DMS153 (cell line): ENCODE measurements at regions not wholly inside any gene's neighbourhood (a gene's known extent, or its start where the extent isn't known, plus 50 kb on each side); places are given as distances from the start of the nearest gene placed in this dataset.
"Not testable (repeated sequence)": the region's sequence is repeated elsewhere in the genome, so short reads cannot be mapped to it uniquely, and the experiment has no call there.

Experiments
- DNase-seq: peaks from one replicate; lab custom pipeline; 2025; lab: John Stamatoyannopoulos, UW

DNA sequence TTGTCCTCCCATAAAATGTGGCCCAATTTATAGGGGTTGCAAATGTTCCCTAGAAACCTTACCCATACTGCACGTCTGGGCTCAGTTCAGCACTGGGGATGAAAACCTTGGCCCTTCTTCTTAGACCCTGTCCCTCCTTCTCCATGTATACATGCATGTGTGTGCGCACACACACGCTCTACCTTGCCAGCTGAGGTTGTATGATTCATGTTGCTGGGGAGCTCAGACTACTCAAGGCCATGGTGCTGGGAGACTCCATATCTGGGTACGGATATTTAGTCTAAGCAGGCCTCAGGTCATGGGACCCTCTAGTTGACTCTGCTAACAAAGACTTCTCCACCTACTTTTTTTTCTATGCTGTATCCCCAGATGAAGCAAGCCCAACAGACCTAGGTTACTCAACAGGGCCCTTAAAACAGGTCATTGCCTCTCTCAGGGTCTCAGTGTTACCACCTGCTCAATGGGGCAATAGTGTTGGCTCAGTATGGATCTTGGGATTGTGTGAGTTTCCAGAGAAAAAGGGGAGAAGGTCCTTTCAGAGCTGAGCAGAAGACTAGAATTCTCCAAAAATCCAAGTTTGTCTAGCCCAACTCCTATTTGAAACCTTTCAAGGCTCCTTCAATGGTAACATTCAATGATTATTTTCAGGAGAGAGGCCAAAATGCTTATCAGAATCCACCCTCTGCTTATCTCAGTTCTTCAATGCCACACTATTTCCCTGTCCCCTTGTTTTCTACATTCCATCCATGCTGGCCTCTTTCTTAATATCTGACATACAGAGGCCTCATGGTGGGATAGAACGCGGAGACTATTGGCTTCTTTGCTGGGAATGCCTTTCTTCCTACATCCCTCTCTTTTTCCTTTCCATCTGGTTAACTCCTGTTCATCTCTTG is 123.6 kb upstream of the PITX1 start:
- no peak for DNase-seq

DNA sequence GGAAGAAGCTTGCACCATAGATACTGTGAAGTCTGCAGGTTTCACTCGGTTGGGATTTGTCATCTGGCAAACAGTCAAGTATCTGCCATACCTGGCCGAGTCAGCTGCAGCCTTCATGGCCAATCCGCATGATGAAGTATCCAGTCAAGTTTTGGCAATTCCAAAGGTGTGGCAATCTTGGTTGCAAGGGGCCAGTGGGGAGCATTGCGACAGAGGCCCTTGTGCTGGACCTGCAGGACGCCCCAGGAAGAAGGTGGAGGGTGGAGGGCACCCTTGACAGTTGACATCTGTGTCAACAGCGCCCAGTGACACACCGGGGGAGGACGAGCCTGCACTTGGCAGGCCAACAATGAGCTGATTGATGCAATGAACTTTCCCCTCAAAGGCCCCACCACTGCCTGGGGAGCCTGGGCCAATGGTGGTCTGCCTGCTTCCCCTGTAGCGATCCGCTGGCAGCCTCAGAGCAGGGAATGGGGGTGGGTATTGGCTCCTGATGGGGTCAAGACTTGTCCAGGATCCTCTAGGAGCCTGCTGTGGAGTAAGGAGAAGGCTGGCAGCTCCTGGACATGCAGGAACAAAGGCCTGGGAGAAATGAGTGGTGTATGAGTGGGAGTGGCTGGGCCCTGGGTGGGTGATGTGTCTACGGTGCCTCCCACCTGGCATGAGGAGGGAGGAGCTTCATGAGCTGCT is 122.8 kb upstream of the PITX1 start:
- DNase-seq, result no peak

DNA sequence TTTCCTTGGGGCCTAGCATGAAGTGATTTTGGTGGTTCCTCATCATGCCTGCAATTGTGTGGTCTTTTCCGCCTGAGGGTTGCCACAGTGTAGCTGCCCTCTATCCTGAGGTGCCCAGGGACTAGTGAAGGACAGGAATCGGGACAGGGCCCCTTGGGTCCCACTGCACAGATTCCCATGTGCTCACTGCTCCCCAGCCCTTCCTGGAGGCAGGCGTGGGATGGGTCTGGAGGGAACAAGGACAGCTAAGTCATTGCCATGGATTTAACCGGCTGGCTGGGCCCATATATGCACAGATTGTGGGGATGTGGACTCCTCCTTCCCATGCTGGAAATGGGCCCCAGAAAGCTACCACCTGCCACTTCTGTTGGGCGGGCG is 122.3 kb upstream of the PITX1 start:
- no peak for DNase-seq

DNA sequence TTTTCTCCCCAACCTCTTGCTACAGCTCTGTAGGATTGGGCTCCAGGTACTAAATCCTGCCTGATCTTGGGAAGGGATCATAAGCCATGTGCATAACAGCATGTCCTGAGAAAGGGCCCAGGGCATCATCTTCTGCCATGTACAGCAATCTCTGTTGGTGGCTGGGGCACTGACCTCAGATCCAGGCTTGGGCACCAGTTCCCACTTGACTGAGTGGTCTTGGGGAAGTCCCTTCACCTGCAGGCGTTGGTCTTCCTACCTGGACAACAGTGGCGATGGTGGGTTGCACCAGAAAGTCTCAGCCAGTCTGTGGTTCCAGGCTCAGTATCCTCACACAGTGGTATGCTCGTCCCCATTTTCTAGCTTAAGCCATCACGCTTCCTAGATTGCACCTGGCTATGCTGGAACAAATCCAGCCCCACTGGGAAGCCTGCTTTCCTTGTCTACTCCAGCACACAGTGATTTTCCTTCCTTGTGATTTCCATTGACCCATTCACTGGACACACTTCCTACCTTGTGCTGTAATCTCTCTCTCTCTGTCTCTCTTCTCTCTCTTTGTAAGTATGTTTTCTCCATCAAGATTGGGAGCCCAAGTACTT is 121.7 kb upstream of the PITX1 start:
- peak; percentile 28 for DNase-seq

DNA sequence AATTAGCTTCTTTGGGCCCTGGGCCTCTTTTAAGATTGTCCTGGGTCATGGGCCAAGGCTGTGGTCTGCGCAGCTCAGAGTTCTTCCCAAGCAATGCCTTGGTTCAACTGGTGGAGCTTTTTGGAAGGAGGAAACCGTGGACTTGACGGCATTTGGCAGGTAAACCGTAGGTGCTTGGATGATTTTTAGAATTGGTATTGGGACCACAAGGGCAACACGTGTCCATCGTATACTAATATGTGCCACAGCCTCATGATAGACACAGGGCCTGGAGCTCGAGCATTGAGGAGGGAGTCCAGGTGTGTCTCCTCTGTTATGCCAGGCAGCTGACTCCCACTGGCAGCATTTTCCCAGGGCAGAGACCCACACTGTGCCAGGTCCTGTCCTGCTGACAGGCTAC is 120.9 kb upstream of the PITX1 start:
- no peak for DNase-seq

DNA sequence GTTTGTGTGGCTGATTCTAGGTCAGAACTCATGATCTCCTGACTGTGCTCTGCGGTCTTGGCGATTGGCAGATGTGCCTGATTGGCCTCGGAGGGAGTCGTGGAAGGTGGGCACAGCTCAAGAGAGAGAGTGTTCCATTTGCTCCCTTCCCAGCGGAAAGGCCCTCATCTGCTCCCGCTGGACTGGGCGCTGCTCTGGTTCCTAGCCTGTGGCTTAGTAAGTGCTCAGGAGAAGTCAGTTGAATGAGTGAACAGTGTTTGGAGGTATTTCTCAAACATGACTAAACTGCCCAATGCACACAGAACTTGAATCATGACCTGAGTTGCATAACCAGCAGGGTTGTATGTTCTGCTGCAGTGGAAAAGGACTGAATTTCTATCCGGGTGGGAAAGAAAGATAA is 120.2 kb upstream of the PITX1 start:
- DNase-seq, result no peak

DNA sequence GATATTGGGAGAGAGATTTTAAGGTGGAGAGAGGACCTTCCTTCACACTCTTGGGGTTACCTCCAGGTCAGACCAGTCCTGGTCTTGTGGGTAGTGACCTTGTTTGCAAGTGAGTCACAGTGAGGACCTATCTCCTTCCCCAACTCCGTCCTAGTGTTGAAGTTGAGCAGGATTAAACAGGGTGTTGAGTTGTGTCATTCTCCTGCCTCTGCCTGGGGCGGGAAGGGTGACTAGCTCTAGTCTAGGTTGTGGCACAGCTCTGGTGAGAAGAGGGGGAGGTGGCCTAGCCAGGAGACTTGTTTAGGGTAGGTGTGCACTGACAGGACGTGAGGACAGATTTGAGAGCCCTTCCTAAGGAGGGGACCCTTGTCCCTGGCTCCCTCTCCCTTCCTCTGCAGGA is 119.6 kb upstream of the PITX1 start:
- DNase-seq, result no peak

DNA sequence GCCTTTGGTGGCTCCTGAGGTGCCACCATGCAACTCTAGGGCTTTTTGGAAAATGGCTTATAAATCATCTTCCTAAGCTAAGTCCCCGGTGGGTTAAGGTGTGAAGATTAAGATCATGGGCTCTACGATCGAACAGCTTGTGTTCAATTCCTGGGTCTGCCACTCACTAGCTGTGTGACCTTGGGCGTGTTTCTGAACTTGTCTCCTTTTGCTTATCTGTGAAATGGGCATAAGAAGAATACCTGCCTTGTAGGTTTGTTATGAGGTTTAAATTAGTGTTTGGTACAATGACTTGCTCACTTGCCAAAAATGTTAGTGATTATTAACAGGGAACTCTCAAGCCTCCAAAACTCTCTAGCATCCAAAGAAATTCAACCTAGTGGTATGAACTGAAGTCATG is 119.2 kb upstream of the PITX1 start:
- DNase-seq, result no peak

DNA sequence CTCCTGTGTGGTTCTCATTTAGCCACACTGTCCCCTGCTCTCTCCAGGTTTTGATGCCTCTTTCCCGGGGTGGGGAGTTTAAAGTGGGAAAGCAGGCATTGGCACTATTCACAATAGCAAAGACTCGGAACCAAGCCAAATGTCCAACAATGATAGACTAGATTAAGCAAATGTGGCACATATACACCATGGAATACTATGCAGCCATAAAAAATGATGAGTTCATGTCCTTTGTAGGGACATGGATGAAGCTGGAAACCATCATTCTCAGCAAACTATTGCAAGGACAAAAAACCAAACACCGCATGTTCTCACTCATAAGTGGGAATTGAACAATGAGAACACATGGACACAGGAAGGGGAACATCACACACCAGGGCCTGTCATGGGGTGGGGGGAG is 117.6 kb upstream of the PITX1 start:
- DNase-seq, result not testable (repeated sequence)

DNA sequence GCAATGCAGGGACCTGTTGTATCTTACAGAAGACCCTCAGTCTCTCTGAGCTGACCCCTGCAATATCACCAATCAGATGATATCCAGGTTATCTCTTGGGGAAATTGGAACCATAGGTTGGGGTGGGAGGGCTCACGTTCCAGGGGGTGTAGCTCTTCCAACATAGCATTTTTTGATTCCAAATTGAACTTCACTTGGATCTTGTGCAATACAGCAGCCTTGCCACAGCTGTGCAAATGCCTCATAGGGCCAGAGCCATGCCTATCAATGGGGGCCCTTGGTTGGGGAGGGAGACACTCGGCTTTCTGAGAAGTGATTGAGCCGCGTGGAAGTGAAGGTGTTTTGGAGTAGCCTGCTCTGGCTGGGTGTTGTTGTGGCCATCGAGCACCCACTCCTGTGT is 117.2 kb upstream of the PITX1 start:
- no peak for DNase-seq

DNA sequence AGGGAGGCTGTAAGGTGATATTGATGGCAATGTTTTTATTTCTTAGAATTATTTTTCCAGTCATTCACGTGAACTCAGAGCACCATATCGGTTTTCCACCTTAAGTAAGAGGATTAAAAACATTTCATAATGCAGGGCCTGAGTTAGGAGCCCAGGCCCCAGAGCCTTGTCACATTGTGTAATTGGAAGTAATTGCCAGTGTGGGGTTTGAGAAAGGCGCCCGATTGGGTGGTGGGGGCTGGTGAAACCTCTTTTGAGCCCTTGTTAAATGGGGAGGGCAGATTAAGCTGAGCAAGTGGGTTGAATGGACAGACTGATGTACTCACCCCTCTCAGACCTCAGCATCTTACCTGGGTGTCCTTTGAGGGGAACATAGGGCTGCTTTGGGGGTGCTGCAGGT is 116.7 kb upstream of the PITX1 start:
- no peak for DNase-seq

DNA sequence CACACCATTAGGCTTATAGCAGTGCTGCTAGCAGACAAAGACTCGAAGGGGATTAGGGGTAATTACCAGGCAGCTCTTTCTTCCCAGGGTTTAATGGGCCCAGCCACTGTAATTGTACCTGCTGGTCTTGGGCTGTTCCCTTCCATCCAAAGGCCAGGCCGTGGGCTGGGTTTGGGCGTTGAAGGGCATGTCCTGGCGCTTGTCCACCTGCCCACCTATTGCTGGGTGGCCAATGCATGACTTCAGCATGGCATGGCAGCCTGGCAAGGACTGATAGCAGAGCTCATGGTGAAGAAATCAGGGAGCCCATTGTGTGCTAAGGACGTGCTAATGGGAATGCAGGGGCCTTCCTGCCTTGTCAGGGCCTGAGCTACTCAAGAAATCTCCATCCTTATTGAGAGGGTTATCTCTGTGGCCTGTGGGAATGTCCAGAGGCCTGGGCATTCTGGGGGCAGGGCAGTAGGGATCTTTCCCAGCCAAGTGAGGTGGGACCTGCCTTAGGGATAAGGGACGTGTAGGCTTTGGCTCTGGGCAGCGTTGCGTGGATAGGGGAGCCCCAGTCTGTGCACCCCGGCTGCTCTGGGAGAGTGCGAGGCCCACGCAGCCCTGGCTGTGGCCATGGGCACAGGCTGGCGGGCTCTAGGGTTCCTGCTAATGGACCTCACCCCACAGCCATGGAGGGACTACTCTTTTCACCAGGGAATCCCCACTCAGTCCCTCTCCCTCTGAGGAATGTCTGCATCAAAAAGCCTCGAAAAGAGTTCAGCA is 116.1 kb upstream of the PITX1 start:
- no peak for DNase-seq

DNA sequence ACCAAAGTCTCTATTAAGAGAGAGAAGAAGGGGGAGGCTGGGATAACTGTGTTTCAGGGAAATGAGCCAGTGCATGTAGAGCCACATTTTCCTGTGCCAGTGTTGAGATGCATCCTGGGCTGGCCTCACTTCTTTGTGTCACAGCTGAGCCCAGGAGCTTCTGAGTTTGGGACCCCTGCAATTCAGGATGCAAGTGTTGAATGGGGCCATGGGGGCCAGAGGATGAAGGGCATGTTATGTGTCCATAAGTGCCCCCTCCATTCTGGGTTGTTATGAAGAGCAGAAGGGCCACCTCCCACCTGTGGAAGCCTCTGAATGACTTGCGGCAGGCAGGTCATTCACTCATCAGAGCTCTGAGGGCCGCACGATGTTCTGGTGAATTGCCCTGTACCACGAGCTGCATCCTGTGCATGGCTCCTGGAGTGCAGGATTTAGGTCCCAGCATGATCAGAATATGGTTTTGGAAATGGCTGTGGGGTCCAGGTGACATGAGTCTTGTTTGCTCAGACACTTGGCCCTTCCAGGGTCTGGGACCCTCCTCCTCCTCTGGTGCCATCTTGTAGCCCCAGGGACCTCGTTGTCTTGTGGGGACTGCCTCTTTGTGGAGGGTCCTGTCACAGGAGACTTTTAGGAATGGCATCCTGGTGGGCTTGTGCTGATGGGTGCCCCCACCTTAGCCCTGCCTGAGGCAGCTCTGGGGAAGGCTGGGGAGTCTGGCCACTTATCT is 115.4 kb upstream of the PITX1 start:
- no peak for DNase-seq

DNA sequence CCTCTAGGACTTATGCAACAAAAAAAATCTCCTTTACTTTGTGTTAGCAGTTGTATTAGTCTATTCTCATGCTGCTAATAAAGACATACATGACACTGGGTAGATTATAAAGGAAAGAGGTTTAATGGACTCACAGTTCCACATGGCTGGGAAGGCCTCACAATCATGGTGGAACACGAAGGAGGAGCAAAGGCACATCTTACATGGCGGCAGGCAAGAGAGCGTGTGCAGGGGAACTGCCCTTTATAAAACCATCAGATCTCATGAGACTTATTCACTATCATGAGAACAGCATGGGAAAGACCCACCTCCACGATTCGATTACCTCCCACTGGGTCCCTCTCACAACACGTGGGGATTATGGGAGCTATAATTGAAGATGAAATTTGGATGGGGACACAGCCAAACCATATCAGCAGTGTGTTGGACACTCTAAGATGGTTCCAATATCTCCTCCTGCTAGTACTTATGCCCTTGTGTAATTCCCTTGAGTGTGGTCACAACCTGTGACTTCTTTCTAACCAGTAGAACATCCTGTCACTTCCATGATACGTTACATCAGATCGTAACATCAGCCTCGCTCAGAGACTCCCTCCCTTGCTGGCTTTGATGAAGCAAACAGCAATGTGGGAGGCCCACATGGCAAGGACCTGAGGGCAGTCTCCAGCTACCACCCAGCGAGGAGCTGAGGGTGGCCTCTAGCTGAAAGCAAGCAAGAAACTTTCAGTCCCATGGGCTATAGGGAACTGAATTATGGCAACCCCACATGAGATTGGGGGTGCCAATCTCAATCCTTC is 113.5 kb upstream of the PITX1 start:
- no peak for DNase-seq

DNA sequence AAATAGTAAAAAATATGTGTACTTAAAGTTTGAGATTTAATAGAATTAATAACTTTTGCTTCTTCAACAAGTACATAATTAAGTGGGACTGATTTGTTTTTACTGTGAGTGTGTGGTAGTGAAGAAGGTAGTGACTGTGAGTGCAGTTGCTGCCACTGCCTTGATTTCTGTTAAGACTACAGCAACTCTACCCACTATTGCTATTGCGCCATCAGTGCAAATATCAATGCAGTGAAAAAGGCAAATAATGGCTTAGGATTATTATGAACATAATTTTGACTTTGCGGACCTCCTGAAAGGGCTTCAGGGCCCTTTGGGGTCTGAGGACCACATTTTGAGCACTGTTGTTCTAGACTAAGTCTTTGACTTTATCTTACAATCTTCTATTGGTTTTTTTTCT is 112.0 kb upstream of the PITX1 start:
- DNase-seq, result no peak

DNA sequence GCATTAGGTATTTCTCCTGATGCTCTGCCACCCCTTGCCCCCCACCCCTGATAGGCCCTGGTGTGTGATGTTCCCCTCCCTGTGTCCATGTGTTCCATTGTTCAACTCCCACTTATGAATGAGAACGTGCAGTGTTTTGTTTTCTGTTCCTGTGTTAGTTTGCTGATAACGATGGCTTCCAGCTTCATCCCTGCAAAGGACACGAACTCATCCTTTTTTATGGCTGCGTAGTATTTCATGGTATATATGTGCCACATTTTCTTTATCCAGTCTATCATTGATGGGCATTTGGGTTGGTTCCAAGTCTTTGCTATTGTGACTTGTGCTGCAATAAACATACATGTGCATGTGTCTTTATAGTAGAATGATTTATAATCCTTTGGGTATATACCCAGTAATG is 109.7 kb upstream of the PITX1 start:
- not testable (repeated sequence) for DNase-seq

DNA sequence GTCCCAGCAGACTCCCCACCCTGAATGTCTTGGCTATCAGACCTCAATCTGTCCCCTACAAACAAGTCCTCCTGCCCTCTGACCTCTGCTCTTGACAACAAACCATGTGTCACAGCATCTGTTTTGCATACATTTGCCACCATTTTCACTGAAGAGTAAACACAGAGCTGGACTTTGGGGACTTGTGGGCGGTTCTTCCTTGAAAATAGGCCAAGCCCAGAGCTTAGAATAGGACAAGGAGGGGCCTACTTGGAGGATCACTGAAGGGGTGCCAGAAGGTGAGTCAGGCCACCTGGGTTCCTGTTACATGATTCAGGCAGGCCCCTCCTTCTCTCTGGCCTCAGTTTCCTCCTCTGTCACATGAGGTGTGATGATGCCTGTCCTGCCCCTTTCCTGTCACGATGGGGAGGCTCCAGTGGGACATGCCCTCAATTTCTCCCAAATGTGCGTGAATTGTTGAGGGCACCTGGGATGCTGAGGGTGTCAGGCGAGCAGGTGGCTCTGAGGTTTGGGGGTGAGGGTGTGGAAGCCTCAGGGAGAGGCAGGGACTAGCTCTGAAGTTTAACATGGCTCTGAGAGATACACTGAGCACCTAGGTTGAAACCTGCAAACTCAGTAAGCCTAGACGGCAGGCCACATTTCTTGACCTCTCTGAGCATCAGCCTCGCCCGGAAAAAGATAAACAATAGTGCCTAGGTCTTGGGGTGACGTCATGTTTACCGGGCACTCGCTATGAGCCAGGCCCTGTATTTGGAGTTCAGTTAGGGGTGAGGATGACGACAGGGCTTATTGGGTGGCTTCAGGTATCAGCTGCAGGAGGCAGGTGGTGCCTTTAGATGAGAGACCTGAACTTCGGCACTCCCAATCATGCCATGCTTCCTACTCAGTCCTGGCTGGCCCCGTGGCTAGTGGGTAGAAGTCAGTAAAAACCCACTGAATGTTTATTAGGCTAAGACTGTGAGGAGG is 107.6 kb upstream of the PITX1 start:
- DNase-seq, result peak; percentile 62

DNA sequence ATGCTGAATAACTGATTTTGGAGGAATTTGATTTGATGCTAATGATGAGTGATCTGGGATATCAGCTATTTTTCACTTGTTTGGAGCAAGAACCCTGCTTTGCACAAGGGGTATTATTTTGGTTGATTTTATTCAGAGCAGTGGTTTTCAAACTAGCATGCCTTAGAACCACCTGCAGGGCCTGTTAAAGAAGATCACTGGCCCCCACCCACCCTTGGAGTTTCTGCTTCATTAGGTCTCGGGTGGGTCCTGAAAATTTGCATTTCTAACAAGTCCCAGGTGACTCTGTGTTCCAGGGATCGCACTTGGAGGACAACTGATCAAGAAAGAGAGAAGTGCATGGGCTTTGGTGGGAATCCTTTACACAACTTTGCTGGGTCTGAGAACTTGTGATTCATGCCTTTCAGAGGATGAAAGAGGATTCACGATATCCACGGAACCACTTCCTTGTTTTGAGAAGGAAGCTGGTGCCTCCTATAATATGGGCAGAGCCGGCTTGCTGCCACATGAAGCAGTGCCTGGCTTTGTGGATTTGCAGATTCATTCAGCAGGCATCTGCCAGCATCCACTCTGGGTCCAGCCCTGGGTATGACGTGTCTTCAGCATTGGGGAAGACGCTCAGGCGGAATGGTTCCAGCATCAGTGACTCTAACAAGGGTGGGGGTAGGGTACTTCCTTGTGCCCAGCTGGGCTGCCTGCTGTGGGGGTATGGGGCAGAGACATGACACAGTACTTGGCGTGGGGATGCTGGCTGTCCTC is 106.6 kb upstream of the PITX1 start:
- peak; percentile 63 for DNase-seq
